ENCODE measurements at regions not wholly inside any gene's neighbourhood (a gene's known extent, or its start where the extent isn't known, plus 50 kb on each side); places are given as distances from the start of the nearest gene placed in this dataset.

- TF ChIP-seq CTCF (IDR thresholded peaks at IDR 0.05): no peak
- TF ChIP-seq POLR2A (IDR thresholded peaks at IDR 0.05): no peak
Observed at GRCh38 chr11:23932485-23932898, 564.4 kb upstream of the LUZP2 start.
